SK-N-SH (cell line): ENCODE measurements at regions not wholly inside any gene's neighbourhood (a gene's known extent, or its start where the extent isn't known, plus 50 kb on each side); places are given as distances from the start of the nearest gene placed in this dataset.

ENCODE experiments used
- CTCF ChIA-PET: fragments of 300-600, 350-600 bp; formaldehyde crosslinking; extraction: SDS; loops from one replicate; lab custom pipeline; 2021; lab: Yijun Ruan, JAX
- POLR2A ChIA-PET: fragments of 350-600 bp; sonication (Branson Sonifier 250); formaldehyde crosslinking; extraction: SDS; loops from one replicate; lab custom pipeline; 2020; ENCODE audit warnings: antibody characterized with exemption, inconsistent platforms; lab: Yijun Ruan, JAX
- DNase-seq: peaks from one replicate; pipeline ENCODE4 v3.0.0; 2012
- H2AFZ ChIP-seq: fragments of 200-600 bp; sonication (generic); 2 replicates; pipeline ENCODE4 v1.8.1; 2016; ENCODE audit warnings: antibody characterized with exemption, mild to moderate bottlenecking, low read depth
- H3F3A ChIP-seq: fragments of 200-600 bp; sonication (generic); replicated peaks from 2 replicates; pipeline ENCODE3; 2016; ENCODE audit warnings: antibody characterized with exemption, mild to moderate bottlenecking; ENCODE audit not compliant: insufficient read depth
- H3K27ac ChIP-seq, 2 experiments: fragments of 200-500 bp in 1 of 2; fragments of 200-600 bp in 1 of 2; sonication (Bioruptor generic) in 1 of 2; sonication (generic), shearing (Covaris generic) in 1 of 2; 2 replicates each; pipeline versions ENCODE4 v1.5.1 to v1.6.1; 2014 to 2016; ENCODE audit warnings: low read depth in 2 of 2, inconsistent platforms in 1 of 2, low read length in 1 of 2, mild to moderate bottlenecking in 1 of 2, mixed read lengths in 1 of 2
- H3K27me3 ChIP-seq: fragments of 200-600 bp; sonication (generic), shearing (Covaris generic); 2 replicates; pipeline ENCODE4 v1.6.1; 2016; ENCODE audit warnings: mixed run types; ENCODE audit not compliant: insufficient read depth
- H3K36me3 ChIP-seq, 2 experiments: fragments of 200-500 bp in 1 of 2; fragments of 200-600 bp in 1 of 2; sonication (Bioruptor generic) in 1 of 2; sonication (generic) in 1 of 2; replicated peaks in 1 of 2; 2 replicates each; pipeline versions ENCODE3 to v1.5.1; 2014 to 2016; ENCODE audit warnings: low read length in 1 of 2, mild to moderate bottlenecking in 1 of 2; ENCODE audit not compliant: insufficient read depth in 2 of 2, control insufficient read depth in 1 of 2
- H3K4me1 ChIP-seq, 2 experiments: fragments of 200-500 bp in 1 of 2; fragments of 200-600 bp in 1 of 2; sonication (Bioruptor generic) in 1 of 2; sonication (generic), shearing (Covaris generic) in 1 of 2; 2 replicates each; pipeline versions ENCODE4 v1.5.1 to v1.6.1; 2014 to 2016; ENCODE audit warnings: low read depth in 1 of 2, low read length in 1 of 2, mixed run types in 1 of 2; ENCODE audit not compliant: insufficient read depth in 2 of 2, control insufficient read depth in 1 of 2
- H3K4me2 ChIP-seq: fragments of 200-600 bp; sonication (generic), shearing (Covaris generic); 2 replicates; pipeline ENCODE4 v1.6.1; 2017; ENCODE audit warnings: mixed run types
- H3K4me3 ChIP-seq, 2 experiments: fragments of 200-500 bp in 1 of 2; fragments of 200-600 bp in 1 of 2; sonication (Bioruptor generic) in 1 of 2; sonication (generic), shearing (Covaris generic) in 1 of 2; 2 replicates each; pipeline versions ENCODE4 v1.5.1 to v1.8.1; 2014 to 2016; ENCODE audit warnings: low read depth in 2 of 2, inconsistent platforms in 1 of 2, low read length in 1 of 2, mild to moderate bottlenecking in 1 of 2, mixed read lengths in 1 of 2, moderate library complexity in 1 of 2
- H3K79me2 ChIP-seq: fragments of 200-600 bp; sonication (generic); 2 replicates; pipeline ENCODE4 v1.8.1; 2017; ENCODE audit warnings: mild to moderate bottlenecking; ENCODE audit not compliant: insufficient read depth
- H3K9ac ChIP-seq: fragments of 200-600 bp; sonication (generic); 2 replicates; pipeline ENCODE4 v1.6.1; 2017; ENCODE audit warnings: mixed run types
- H3K9me2 ChIP-seq: fragments of 200-600 bp; sonication (generic); 2 replicates; pipeline ENCODE4 v1.6.1; 2017; ENCODE audit warnings: mixed run types
- H3K9me3 ChIP-seq: fragments of 200-600 bp; sonication (generic); 2 replicates; pipeline ENCODE4 v1.6.1; 2017; ENCODE audit warnings: mixed run types, mild to moderate bottlenecking, moderate library complexity
- H4K20me1 ChIP-seq: fragments of 200-600 bp; sonication (generic); 2 replicates; pipeline ENCODE4 v1.6.1; 2017; ENCODE audit warnings: mild to moderate bottlenecking, mixed run types; ENCODE audit not compliant: insufficient read depth
- CHD2 ChIP-seq: fragments of 150-350 bp; IDR thresholded peaks from 2 replicates; pipeline ENCODE4 v1.6.1; 2018; ENCODE audit warnings: low read length; ENCODE audit not compliant: partially characterized antibody
- EP300 ChIP-seq, 2 experiments: IDR thresholded peaks; 2 replicates each; pipeline versions ENCODE4 v1.4.0 to v1.6.1; 2012; ENCODE audit warnings: borderline replicate concordance in 1 of 2, low read depth in 1 of 2, low read length in 1 of 2
- EZH2phosphoT487 ChIP-seq: fragments of 200-600 bp; sonication (generic); IDR thresholded peaks from 2 replicates; pipeline ENCODE4 v1.6.1; 2017; ENCODE audit warnings: low read depth, mixed run types, mild to moderate bottlenecking, antibody characterized with exemption, moderate library complexity, borderline replicate concordance
- FOSL2 ChIP-seq: IDR thresholded peaks from 2 replicates; pipeline ENCODE4 v1.4.0; 2012; ENCODE audit warnings: low read depth, mild to moderate bottlenecking, moderate library complexity, borderline replicate concordance
- FOXJ3 ChIP-seq: sonication (generic); formaldehyde crosslinking; IDR thresholded peaks from 2 replicates; pipeline ENCODE4 v1.5.1; 2020; ENCODE audit warnings: mild to moderate bottlenecking, missing genetic modification reagents
- FOXM1 ChIP-seq: IDR thresholded peaks from 2 replicates; pipeline ENCODE4 v1.4.0; 2012; ENCODE audit warnings: low read depth, mild to moderate bottlenecking
- GABPA ChIP-seq: IDR thresholded peaks from 2 replicates; pipeline ENCODE4 v1.4.0; 2012; ENCODE audit warnings: low read depth, mild to moderate bottlenecking
- GATA2 ChIP-seq: sonication (generic); formaldehyde crosslinking; IDR thresholded peaks from 2 replicates; pipeline ENCODE4 v1.5.0; 2020; ENCODE audit warnings: mild to moderate bottlenecking, missing genetic modification reagents
- JUND ChIP-seq: IDR thresholded peaks from 2 replicates; pipeline ENCODE4 v1.4.0; 2012
- MEF2A ChIP-seq: IDR thresholded peaks from 2 replicates; pipeline ENCODE4 v1.4.0; 2012; ENCODE audit warnings: low read depth, borderline replicate concordance
- MXI1 ChIP-seq: IDR thresholded peaks from 2 replicates; pipeline ENCODE4 v1.6.1; 2012; ENCODE audit warnings: mild to moderate bottlenecking, low read depth, low read length, improper control_type of control experiment
- NRF1 ChIP-seq: IDR thresholded peaks from 2 replicates; pipeline ENCODE4 v1.6.1; 2012; ENCODE audit warnings: low read depth, mild to moderate bottlenecking, low read length
- PBX3 ChIP-seq: IDR thresholded peaks from 2 replicates; pipeline ENCODE4; 2012
- POLR2AphosphoS5 ChIP-seq: IDR thresholded peaks from 2 replicates; pipeline ENCODE4 v1.6.1; 2012; ENCODE audit warnings: low read depth, low read length
- RAD21 ChIP-seq: IDR thresholded peaks from 2 replicates; pipeline ENCODE4 v1.6.1; 2012; ENCODE audit warnings: mild to moderate bottlenecking, low read length
- RCOR1 ChIP-seq: fragments of 150-350 bp; IDR thresholded peaks from 2 replicates; pipeline ENCODE4 v1.6.1; 2017; ENCODE audit warnings: antibody characterized with exemption, low read length
- RFX5 ChIP-seq: IDR thresholded peaks from 2 replicates; pipeline ENCODE4 v1.6.1; 2012; ENCODE audit warnings: mild to moderate bottlenecking, improper control_type of control experiment, low read length
- RXRA ChIP-seq: IDR thresholded peaks from 2 replicates; pipeline ENCODE4 v1.4.0; 2012; ENCODE audit warnings: low read depth, mild to moderate bottlenecking, borderline replicate concordance
- SMC3 ChIP-seq: IDR thresholded peaks from 2 replicates; pipeline ENCODE4 v1.6.1; 2012; ENCODE audit warnings: low read depth, low read length, improper control_type of control experiment
- TAF1 ChIP-seq: IDR thresholded peaks from 2 replicates; pipeline ENCODE4 v1.6.1; 2012; ENCODE audit warnings: low read depth, mild to moderate bottlenecking, low read length, moderate library complexity, borderline replicate concordance
- TCF12 ChIP-seq: IDR thresholded peaks from 2 replicates; pipeline ENCODE4 v1.4.0; 2012
- TEAD4 ChIP-seq: IDR thresholded peaks from 2 replicates; pipeline ENCODE4 v1.4.0; 2012; ENCODE audit warnings: mild to moderate bottlenecking, borderline replicate concordance; ENCODE audit not compliant: insufficient read depth
- USF2 ChIP-seq: fragments of 150-350 bp; IDR thresholded peaks from 2 replicates; pipeline ENCODE4 v1.6.1; 2017; ENCODE audit warnings: antibody characterized with exemption, low read length, low read depth, borderline replicate concordance
- YY1 ChIP-seq: IDR thresholded peaks from 2 replicates; pipeline ENCODE4 v1.4.0; 2012; ENCODE audit warnings: low read depth, mild to moderate bottlenecking
- ZBTB33 ChIP-seq: IDR thresholded peaks from 2 replicates; pipeline ENCODE4 v1.4.0; 2012; ENCODE audit warnings: low read depth, borderline replicate concordance
- WGBS: methylation state at CpG from one replicate; pipeline ENCODE4 v1.1.6; 2017; ENCODE audit warnings: low lambda C conversion rate; 5-methylcytosine and 5-hydroxymethylcytosine counted together
- TF ChIP-seq, protein P1 (sequence below): IDR thresholded peaks from 2 replicates; pipeline ENCODE4 v1.6.1; 2012; ENCODE audit warnings: mild to moderate bottlenecking, low read depth, low read length, moderate library complexity
- TF ChIP-seq, protein P2 (sequence below): IDR thresholded peaks from 2 replicates; pipeline ENCODE4 v1.4.0; 2012; ENCODE audit warnings: low read depth, borderline replicate concordance

DNA sequence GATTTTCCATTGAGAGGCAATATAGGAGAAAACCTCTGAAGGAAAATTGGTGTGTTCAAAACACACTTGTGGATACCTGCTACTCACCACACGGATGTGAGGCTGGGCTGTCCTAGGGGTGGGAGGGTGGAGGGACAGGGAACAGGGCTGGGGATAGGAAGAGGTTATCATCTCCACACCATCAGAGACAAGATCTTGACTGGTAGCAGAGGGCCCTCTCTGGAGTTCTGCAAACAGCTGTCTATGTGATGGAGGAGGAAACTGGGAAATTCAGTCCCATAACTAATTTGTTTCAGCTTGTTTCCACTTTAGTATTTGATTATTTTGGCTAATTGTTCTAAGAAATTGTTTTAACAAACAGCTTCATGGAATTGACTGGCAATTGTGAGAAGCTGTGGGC lies 91.6 kb upstream of the FSTL4 start:
- no peak overlapping the region for H2AFZ ChIP-seq
- H3K9ac ChIP-seq, result no peak overlapping the region
- H3K27ac ChIP-seq, result peak overlapping the region in 1 of 2 experiments; percentile 94; a peak in 2 of 4 replicates
- 13% methylated on average over 1 of the region's 1 CpG for WGBS
- ChIA-PET POLR2A (interaction anchor here (0.6 to 1.7 kb wide), 4 partner anchors 9 to 1204 kb away, joined by 3 to 5 read pairs (median 4); no protein-coding TSS in a partner anchor), CTCF (interaction anchor here (0.9 to 4.7 kb wide), 9 partner anchors 10 to 456 kb away, joined by 3 to 37 read pairs (median 3); partner anchors contain the start of gene FSTL4)
- no peaks in the 10 kb centered on the region for H3K9me3 ChIP-seq
- no peak overlapping the region for H3K4me2 ChIP-seq
- no peaks in the 10 kb centered on the region for H3K27me3 ChIP-seq
- H3K9me2 ChIP-seq, result no peaks in the 10 kb centered on the region
- peaks cover 0 to 65% of the 10 kb centered on the region in 2 experiments; a peak in 2 of 4 replicates for H3K4me1 ChIP-seq
- no peaks in the 10 kb centered on the region for H4K20me1 ChIP-seq
- H3K79me2 ChIP-seq, result no peaks in the 10 kb centered on the region
- peak; percentile 41 for DNase-seq
- no peaks in the 10 kb centered on the region for H3F3A ChIP-seq
- H3K36me3 ChIP-seq, result no peaks in the 10 kb centered on the region
- no peak overlapping the region for H3K4me3 ChIP-seq
- TF ChIP-seq EZH2phosphoT487 (no peak), RCOR1 (peak; percentile 88; the same call in 1 of the 2 replicates), TCF12 (peak; percentile 29; the same call in 1 of the 2 replicates), RFX5 (no peak), JUND (no peak), FOSL2 (no peak), FOXM1 (no peak), GATA2 (CRISPR knock-in tag) (peak; percentile 87), MEF2A (no peak), CHD2 (peak; percentile 53), YY1 (no peak), TEAD4 (no peak), RXRA (no peak), SMC3 (no peak), USF2 (no peak), TAF1 (no peak), NRF1 (no peak), EP300 (IDR thresholded peaks at IDR 0.05; ENCODE audit: borderline replicate concordance in 1 of 2, low read depth in 1 of 2, low read length in 1 of 2) (peak in 1 of 2 experiments; percentile 92; a peak in 2 of 4 replicates), POLR2AphosphoS5 (no peak), FOXJ3 (CRISPR knock-in tag) (peak; percentile 43; the same call in 1 of the 2 replicates), GABPA (no peak), ZBTB33 (no peak), MXI1 (no peak), RAD21 (no peak), PBX3 (no peak)
- TF ChIP-seq, protein P1, sequence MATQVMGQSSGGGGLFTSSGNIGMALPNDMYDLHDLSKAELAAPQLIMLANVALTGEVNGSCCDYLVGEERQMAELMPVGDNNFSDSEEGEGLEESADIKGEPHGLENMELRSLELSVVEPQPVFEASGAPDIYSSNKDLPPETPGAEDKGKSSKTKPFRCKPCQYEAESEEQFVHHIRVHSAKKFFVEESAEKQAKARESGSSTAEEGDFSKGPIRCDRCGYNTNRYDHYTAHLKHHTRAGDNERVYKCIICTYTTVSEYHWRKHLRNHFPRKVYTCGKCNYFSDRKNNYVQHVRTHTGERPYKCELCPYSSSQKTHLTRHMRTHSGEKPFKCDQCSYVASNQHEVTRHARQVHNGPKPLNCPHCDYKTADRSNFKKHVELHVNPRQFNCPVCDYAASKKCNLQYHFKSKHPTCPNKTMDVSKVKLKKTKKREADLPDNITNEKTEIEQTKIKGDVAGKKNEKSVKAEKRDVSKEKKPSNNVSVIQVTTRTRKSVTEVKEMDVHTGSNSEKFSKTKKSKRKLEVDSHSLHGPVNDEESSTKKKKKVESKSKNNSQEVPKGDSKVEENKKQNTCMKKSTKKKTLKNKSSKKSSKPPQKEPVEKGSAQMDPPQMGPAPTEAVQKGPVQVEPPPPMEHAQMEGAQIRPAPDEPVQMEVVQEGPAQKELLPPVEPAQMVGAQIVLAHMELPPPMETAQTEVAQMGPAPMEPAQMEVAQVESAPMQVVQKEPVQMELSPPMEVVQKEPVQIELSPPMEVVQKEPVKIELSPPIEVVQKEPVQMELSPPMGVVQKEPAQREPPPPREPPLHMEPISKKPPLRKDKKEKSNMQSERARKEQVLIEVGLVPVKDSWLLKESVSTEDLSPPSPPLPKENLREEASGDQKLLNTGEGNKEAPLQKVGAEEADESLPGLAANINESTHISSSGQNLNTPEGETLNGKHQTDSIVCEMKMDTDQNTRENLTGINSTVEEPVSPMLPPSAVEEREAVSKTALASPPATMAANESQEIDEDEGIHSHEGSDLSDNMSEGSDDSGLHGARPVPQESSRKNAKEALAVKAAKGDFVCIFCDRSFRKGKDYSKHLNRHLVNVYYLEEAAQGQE, result no peak
- TF ChIP-seq, protein P2, sequence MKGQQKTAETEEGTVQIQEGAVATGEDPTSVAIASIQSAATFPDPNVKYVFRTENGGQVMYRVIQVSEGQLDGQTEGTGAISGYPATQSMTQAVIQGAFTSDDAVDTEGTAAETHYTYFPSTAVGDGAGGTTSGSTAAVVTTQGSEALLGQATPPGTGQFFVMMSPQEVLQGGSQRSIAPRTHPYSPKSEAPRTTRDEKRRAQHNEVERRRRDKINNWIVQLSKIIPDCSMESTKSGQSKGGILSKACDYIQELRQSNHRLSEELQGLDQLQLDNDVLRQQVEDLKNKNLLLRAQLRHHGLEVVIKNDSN, result no peak
